HEK293T (cell line): ENCODE measurements at regions not wholly inside any gene's neighbourhood (a gene's known extent, or its start where the extent isn't known, plus 50 kb on each side); places are given as distances from the start of the nearest gene placed in this dataset.

ENCODE experiments used
- CTCF ChIA-PET: fragments of 350-600 bp; formaldehyde crosslinking; extraction: SDS; loops from one replicate; lab custom pipeline; 2021; ENCODE audit warnings: antibody characterized with exemption, inconsistent platforms; lab: Yijun Ruan, JAX
- POLR2A ChIA-PET: fragments of 350-600 bp; formaldehyde crosslinking; extraction: SDS; loops from one replicate; lab custom pipeline; 2020; ENCODE audit warnings: antibody characterized with exemption, inconsistent platforms; lab: Yijun Ruan, JAX
- DNase-seq: peaks from one replicate; pipeline ENCODE4 v3.0.0; 2012; ENCODE audit warnings: mixed read lengths; ENCODE audit errors: extremely low spot score
- ARNT ChIP-seq: fragments of 450-650 bp; IDR thresholded peaks from 2 replicates; pipeline ENCODE4 v1.6.1; 2017; ENCODE audit warnings: mild to moderate bottlenecking
- BHLHE40 ChIP-seq: fragments of 450-650 bp; IDR thresholded peaks from 2 replicates; pipeline ENCODE4 v1.6.1; 2016; ENCODE audit warnings: mild to moderate bottlenecking, moderate library complexity, borderline replicate concordance
- CTBP1 ChIP-seq: fragments of 450-650 bp; IDR thresholded peaks from 2 replicates; pipeline ENCODE4 v1.6.1; 2016; ENCODE audit warnings: borderline replicate concordance
- ELF4 ChIP-seq: fragments of 450-650 bp; IDR thresholded peaks from 2 replicates; pipeline ENCODE4 v1.6.1; 2017; ENCODE audit warnings: antibody characterized with exemption
- FOXA1 ChIP-seq: fragments of 450-650 bp; IDR thresholded peaks from 2 replicates; pipeline ENCODE4 v1.6.1; 2016; ENCODE audit warnings: mild to moderate bottlenecking
- FOXK2 ChIP-seq: fragments of 450-650 bp; IDR thresholded peaks from 2 replicates; pipeline ENCODE4 v1.6.1; 2016; ENCODE audit warnings: mild to moderate bottlenecking
- FOXM1 ChIP-seq: fragments of 450-650 bp; IDR thresholded peaks from 2 replicates; pipeline ENCODE4 v1.6.1; 2017; ENCODE audit warnings: mild to moderate bottlenecking, borderline replicate concordance
- HDGF ChIP-seq: fragments of 450-650 bp; IDR thresholded peaks from 2 replicates; pipeline ENCODE4 v1.6.1; 2017; ENCODE audit warnings: antibody characterized with exemption, borderline replicate concordance
- L3MBTL2 ChIP-seq: fragments of 450-650 bp; conservative IDR thresholded peaks from 2 replicates; pipeline ENCODE4 v1.6.1; 2016; ENCODE audit warnings: mild to moderate bottlenecking
- LEF1 ChIP-seq: fragments of 450-650 bp; IDR thresholded peaks from 2 replicates; pipeline ENCODE4 v1.6.1; 2017; ENCODE audit warnings: mild to moderate bottlenecking, borderline replicate concordance
- NFRKB ChIP-seq: fragments of 450-650 bp; IDR thresholded peaks from 2 replicates; pipeline ENCODE4 v1.6.1; 2016; ENCODE audit warnings: mild to moderate bottlenecking, moderate library complexity
- SP1 ChIP-seq: fragments of 450-650 bp; IDR thresholded peaks from 2 replicates; pipeline ENCODE4 v1.6.1; 2017
- SUZ12 ChIP-seq: fragments of 450-650 bp; IDR thresholded peaks from 2 replicates; pipeline ENCODE4 v1.6.1; 2016; ENCODE audit warnings: mild to moderate bottlenecking
- TARDBP ChIP-seq: fragments of 450-650 bp; IDR thresholded peaks from 2 replicates; pipeline ENCODE4 v1.6.1; 2016
- ZNF384 ChIP-seq: fragments of 450-650 bp; IDR thresholded peaks from 2 replicates; pipeline ENCODE4 v1.6.1; 2016
- TF ChIP-seq, protein P1 (sequence below): fragments of 450-650 bp; IDR thresholded peaks from 2 replicates; pipeline ENCODE4 v1.6.1; 2016

DNA sequence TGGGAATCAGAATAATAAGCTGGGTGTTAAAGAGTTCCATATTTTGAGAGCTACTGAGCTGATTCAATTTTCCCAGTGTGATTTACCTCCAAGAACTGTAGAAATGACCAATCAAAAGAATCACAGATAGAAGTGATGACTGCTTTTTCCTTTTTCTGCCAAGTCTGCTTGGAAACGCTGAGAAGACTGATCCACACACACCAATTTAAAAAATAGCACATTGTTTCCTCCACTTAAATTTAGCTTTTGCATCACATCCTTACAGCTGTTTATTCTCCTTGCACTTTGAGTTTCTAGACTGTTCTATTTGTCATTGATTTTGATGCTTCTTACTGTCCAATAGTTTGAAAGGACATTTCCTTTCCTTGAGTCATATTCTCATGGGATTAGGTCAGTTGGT is 590.3 kb upstream of the CHAC2 start:
- CTCF ChIA-PET = no interaction called here
- TF ChIP-seq BHLHE40 (no peak), CTBP1 (no peak), L3MBTL2 (no peak), ELF4 (no peak), FOXM1 (no peak), SUZ12 (no peak), NFRKB (no peak), TARDBP (no peak), ARNT (no peak), HDGF (no peak), SP1 (no peak), LEF1 (no peak), FOXK2 (no peak), ZNF384 (no peak)
- TF ChIP-seq, protein P1, sequence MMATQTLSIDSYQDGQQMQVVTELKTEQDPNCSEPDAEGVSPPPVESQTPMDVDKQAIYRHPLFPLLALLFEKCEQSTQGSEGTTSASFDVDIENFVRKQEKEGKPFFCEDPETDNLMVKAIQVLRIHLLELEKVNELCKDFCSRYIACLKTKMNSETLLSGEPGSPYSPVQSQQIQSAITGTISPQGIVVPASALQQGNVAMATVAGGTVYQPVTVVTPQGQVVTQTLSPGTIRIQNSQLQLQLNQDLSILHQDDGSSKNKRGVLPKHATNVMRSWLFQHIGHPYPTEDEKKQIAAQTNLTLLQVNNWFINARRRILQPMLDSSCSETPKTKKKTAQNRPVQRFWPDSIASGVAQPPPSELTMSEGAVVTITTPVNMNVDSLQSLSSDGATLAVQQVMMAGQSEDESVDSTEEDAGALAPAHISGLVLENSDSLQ = no peak
- POLR2A ChIA-PET = no interaction called here
- DNase-seq = no peak

DNA sequence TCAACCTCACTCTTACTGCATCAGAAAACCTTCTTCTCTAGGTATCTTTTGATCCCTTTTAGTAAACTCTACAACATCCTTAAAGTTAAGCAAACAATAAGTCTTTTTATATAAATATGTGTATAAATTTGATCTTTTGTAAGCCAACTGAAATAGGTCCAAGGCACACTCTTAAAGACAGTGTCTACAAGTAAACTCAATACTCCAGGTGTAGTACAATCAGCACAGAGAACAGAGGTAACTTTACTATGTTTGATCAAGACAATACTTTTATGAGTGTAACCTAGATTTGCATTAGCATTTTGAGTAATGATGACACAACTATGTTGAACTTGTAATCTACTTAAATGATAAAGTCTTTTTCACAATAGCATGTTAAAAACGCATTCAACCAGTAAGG is 593.1 kb upstream of the CHAC2 start:
- CTCF ChIA-PET = no interaction called here
- POLR2A ChIA-PET = no interaction called here
- no peak for DNase-seq
- no peak for TF ChIP-seq BHLHE40
- TF ChIP-seq SUZ12 = no peak

DNA sequence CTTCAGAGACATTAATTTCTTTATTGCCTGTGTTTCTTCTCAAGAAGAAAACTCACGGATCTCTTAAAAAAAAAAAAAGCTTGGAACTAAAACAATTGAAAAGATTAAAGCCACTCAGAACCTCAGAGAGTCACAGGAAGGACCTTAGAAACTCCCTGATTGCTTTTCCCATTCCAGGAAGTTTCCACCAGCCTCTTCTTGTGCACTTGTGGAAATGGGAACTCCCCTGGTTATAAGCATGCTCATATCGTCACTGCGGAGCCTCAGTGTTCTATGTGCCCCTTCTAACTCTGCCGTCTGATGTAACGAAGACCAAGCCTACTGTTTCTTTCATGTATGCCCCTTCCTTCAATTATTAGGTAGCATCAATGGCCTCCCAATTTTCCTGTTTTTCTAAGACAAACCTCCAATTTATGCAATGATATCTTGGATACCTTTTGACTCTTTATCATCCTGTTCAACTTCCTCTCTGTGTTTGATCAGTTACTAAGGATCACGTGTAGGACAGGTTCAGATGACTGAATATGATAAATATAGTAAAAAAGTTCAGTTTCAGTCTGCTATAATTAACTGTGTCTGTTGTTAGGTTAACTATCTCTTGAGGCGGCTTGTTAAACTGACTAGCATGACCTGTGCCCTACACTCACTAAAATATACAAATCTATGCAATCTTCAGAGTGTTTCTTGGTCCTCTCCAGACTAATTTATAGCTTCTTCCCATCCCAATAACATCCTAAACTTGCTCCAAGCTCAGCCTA is 593.7 kb upstream of the CHAC2 start:
- CTCF ChIA-PET = no interaction called here
- POLR2A ChIA-PET = no interaction called here
- no peak for DNase-seq
- TF ChIP-seq SP1 (no peak), NFRKB (no peak), BHLHE40 (no peak), TARDBP (no peak)
- TF ChIP-seq, protein P1 = no peak

DNA sequence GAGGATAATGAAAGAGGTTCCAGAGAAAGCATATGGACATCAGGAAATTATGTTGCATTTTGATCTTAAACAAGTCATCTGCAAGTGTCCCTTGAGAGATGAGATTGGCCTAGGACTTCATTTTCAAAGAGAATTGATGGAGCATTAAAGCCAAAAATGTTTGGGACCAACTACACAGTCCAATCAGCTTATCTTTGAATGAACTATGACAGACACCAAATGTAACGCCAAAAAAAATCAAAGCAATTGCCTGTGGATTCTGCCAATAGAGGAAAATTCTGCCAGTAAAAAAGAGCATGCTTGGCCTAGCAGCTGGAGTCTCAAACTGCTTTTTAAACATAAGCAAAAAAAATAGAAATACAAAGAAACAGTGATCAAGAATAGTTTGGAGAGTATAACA is 594.5 kb upstream of the CHAC2 start:
- TF ChIP-seq SP1 (no peak), ZNF384 (no peak), FOXM1 (no peak), ELF4 (no peak), FOXA1 (no peak), CTBP1 (no peak), SUZ12 (no peak)
- DNase-seq = no peak
- CTCF ChIA-PET = no interaction called here
- POLR2A ChIA-PET = no interaction called here

DNA sequence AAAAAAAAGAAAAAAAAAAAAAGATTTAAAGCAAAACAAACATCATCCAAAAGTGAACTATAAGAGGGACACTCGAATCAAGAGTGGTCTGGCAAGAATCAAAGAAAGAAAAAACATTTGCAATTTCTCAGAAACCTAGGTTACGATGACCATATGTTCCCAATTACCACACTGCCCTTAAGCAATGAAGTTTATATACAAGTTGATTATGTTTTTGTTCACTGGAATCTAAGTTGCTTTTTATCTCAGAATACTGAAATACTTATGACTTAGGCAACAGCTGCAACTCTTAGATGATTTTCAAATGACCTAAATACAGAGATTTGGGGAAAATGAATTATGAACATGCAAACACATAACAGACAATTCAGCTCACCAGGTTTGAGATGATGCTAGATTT is 597.1 kb upstream of the CHAC2 start:
- no peak for TF ChIP-seq FOXK2
- TF ChIP-seq NFRKB = no peak
- no peak for TF ChIP-seq ARNT
- no peak for TF ChIP-seq SP1
- TF ChIP-seq ELF4 = no peak
- no peak for TF ChIP-seq L3MBTL2
- no peak for TF ChIP-seq FOXA1
- no peak for TF ChIP-seq CTBP1
- TF ChIP-seq FOXM1 = no peak
- no peak for TF ChIP-seq LEF1
- TF ChIP-seq SUZ12 = no peak
- TF ChIP-seq, protein P1 = no peak
- ChIA-PET POLR2A (no interaction called here), CTCF (no interaction called here)
- DNase-seq = no peak

DNA sequence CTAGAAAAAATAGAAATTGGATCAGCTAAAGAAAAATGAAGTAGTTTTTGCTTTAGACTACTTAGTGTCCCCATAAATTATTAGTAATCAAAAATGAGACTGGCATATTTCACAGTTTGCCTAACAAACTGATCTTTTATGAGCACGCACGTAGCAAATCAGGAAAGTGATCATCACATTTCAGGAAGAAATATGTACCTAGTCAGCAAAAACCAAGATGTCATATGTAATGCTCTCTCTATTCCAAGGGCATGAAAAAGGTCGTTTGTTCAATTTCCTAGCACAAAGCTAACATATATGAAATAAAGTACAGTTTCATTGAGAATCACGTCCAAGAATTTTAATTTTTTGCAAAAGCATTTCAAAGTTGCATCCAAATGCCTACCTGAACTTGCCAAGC is 600.4 kb upstream of the CHAC2 start:
- ChIA-PET CTCF (no interaction called here), POLR2A (no interaction called here)
- DNase-seq = no peak
- TF ChIP-seq HDGF = no peak
- no peak for TF ChIP-seq L3MBTL2
- TF ChIP-seq, protein P1 = no peak
